Activated T-helper 1 cell treated with anti-CD3 and anti-CD28 coated beads, Interleukin-12 subunit alpha, Interleukin-12 subunit beta, Interleukin-2, Interleukin-4 antibody, amounts not matched to agents 30 ng/mL and 10 ng/mL and 1 ng/mL, durations not matched to agents 14 hours and 24 hours and 36 hours (primary cell): ENCODE measurements at regions not wholly inside any gene's neighbourhood (a gene's known extent, or its start where the extent isn't known, plus 50 kb on each side); places are given as distances from the start of the nearest gene placed in this dataset.

Source experiments
- DNase-seq: peaks from one replicate; pipeline ENCODE4 v3.0.0; 2021; ENCODE audit warnings: low spot score
- H3K27ac Mint-ChIP-seq: one replicate; pipeline ENCODE4 v1.8.0; 2021; ENCODE audit warnings: mild to moderate bottlenecking, mixed read lengths
- H3K27me3 Mint-ChIP-seq: one replicate; pipeline ENCODE4 v1.8.0; 2022; ENCODE audit warnings: mild to moderate bottlenecking, moderate library complexity, mixed read lengths; ENCODE audit not compliant: insufficient read depth
- H3K36me3 Mint-ChIP-seq: one replicate; pipeline ENCODE4 v1.8.0; 2021; ENCODE audit warnings: low read depth, mixed read lengths
- H3K4me1 Mint-ChIP-seq: one replicate; pipeline ENCODE4 v1.8.0; 2021; ENCODE audit warnings: low read depth, mixed read lengths
- H3K4me3 Mint-ChIP-seq: one replicate; pipeline ENCODE4 v1.8.0; 2021; ENCODE audit warnings: mild to moderate bottlenecking, moderate library complexity, mixed read lengths
- H3K9me3 Mint-ChIP-seq: one replicate; pipeline ENCODE4 v1.8.0; 2021; ENCODE audit warnings: mixed read lengths
- intact Hi-C: fragments of 100-400 bp; cut with micrococcal nuclease; formaldehyde crosslinking; loops from one replicate; pipeline ENCODE4 v1.15.1; 2024

GRCh38 chr5:98108497-98108896 is 665.0 kb upstream of the RGMB start:
- Mint-ChIP-seq H3K9me3 (no peaks in the 10 kb centered on the region), H3K27me3 (no peaks in the 10 kb centered on the region), H3K4me3 (no peak overlapping the region), H3K27ac (no peak overlapping the region), H3K36me3 (no peaks in the 10 kb centered on the region), H3K4me1 (no peaks in the 10 kb centered on the region)
- DNase-seq: no peak
- intact Hi-C loops: no loop called here

GRCh38 chr5:98109561-98110006 is 663.9 kb upstream of the RGMB start:
- Mint-ChIP-seq H3K27ac (no peak overlapping the region), H3K4me1 (no peaks in the 10 kb centered on the region), H3K4me3 (no peak overlapping the region), H3K9me3 (no peaks in the 10 kb centered on the region), H3K36me3 (no peaks in the 10 kb centered on the region), H3K27me3 (no peaks in the 10 kb centered on the region)
- intact Hi-C loops: no loop called here
- DNase-seq: no peak

- intact Hi-C loops: no loop called here
- H3K27me3 Mint-ChIP-seq: no peaks in the 10 kb centered on the region
- H3K4me3 Mint-ChIP-seq: no peak overlapping the region
- H3K36me3 Mint-ChIP-seq: no peaks in the 10 kb centered on the region
- no peaks in the 10 kb centered on the region for H3K9me3 Mint-ChIP-seq
- H3K4me1 Mint-ChIP-seq: no peaks in the 10 kb centered on the region
- no peak for DNase-seq
- H3K27ac Mint-ChIP-seq: no peak overlapping the region
Measured at GRCh38 chr5:98110282-98110691, 663.2 kb upstream of the RGMB start.

GRCh38 chr5:98110791-98111190 is 662.7 kb upstream of the RGMB start:
- H3K27ac Mint-ChIP-seq: no peak overlapping the region
- H3K4me1 Mint-ChIP-seq: no peaks in the 10 kb centered on the region
- no peaks in the 10 kb centered on the region for H3K36me3 Mint-ChIP-seq
- no peaks in the 10 kb centered on the region for H3K27me3 Mint-ChIP-seq
- H3K4me3 Mint-ChIP-seq: no peak overlapping the region
- intact Hi-C loops: no loop called here
- no peaks in the 10 kb centered on the region for H3K9me3 Mint-ChIP-seq
- no peak for DNase-seq

- no peak for DNase-seq
- no peaks in the 10 kb centered on the region for H3K27me3 Mint-ChIP-seq
- no peak overlapping the region for H3K4me3 Mint-ChIP-seq
- intact Hi-C loops: no loop called here
- H3K4me1 Mint-ChIP-seq: no peaks in the 10 kb centered on the region
- H3K36me3 Mint-ChIP-seq: no peaks in the 10 kb centered on the region
- no peaks in the 10 kb centered on the region for H3K9me3 Mint-ChIP-seq
- no peak overlapping the region for H3K27ac Mint-ChIP-seq
Measured at GRCh38 chr5:98111686-98112085, 661.8 kb upstream of the RGMB start.

GRCh38 chr5:98121036-98121936 is 652.2 kb upstream of the RGMB start:
- H3K27me3 Mint-ChIP-seq: peaks cover 2% of the 10 kb centered on the region
- H3K36me3 Mint-ChIP-seq: no peaks in the 10 kb centered on the region
- no peaks in the 10 kb centered on the region for H3K4me1 Mint-ChIP-seq
- H3K9me3 Mint-ChIP-seq: no peaks in the 10 kb centered on the region
- H3K4me3 Mint-ChIP-seq: no peak overlapping the region
- H3K27ac Mint-ChIP-seq: no peak overlapping the region
- intact Hi-C loops: no loop called here
- no peak for DNase-seq

- DNase-seq: no peak
- no peaks in the 10 kb centered on the region for H3K4me1 Mint-ChIP-seq
- no peak overlapping the region for H3K4me3 Mint-ChIP-seq
- no peaks in the 10 kb centered on the region for H3K36me3 Mint-ChIP-seq
- no peak overlapping the region for H3K27ac Mint-ChIP-seq
- H3K9me3 Mint-ChIP-seq: no peaks in the 10 kb centered on the region
- H3K27me3 Mint-ChIP-seq: no peaks in the 10 kb centered on the region
- intact Hi-C loops: no loop called here
Measured at GRCh38 chr5:98128271-98128670, 645.2 kb upstream of the RGMB start.

GRCh38 chr5:98128846-98129245 is 644.6 kb upstream of the RGMB start:
- Mint-ChIP-seq H3K36me3 (no peaks in the 10 kb centered on the region), H3K4me3 (no peak overlapping the region), H3K27ac (no peak overlapping the region), H3K4me1 (no peaks in the 10 kb centered on the region), H3K9me3 (no peaks in the 10 kb centered on the region), H3K27me3 (no peaks in the 10 kb centered on the region)
- no peak for DNase-seq
- intact Hi-C loops: no loop called here

- Mint-ChIP-seq H3K9me3 (no peaks in the 10 kb centered on the region), H3K4me1 (no peaks in the 10 kb centered on the region), H3K27me3 (no peaks in the 10 kb centered on the region), H3K27ac (no peak overlapping the region), H3K4me3 (no peak overlapping the region), H3K36me3 (no peaks in the 10 kb centered on the region)
- intact Hi-C loops: no loop called here
- no peak for DNase-seq
Measured at GRCh38 chr5:98130261-98131035, 643.0 kb upstream of the RGMB start.

- DNase-seq: no peak
- H3K4me1 Mint-ChIP-seq: no peaks in the 10 kb centered on the region
- no peak overlapping the region for H3K27ac Mint-ChIP-seq
- intact Hi-C loops: no loop called here
- no peak overlapping the region for H3K4me3 Mint-ChIP-seq
- no peaks in the 10 kb centered on the region for H3K36me3 Mint-ChIP-seq
- H3K27me3 Mint-ChIP-seq: no peaks in the 10 kb centered on the region
- no peaks in the 10 kb centered on the region for H3K9me3 Mint-ChIP-seq
Measured at GRCh38 chr5:98144116-98144515, 629.3 kb upstream of the RGMB start.

GRCh38 chr5:98144710-98145109 is 628.8 kb upstream of the RGMB start:
- Mint-ChIP-seq H3K4me1 (no peaks in the 10 kb centered on the region), H3K4me3 (no peak overlapping the region), H3K36me3 (no peaks in the 10 kb centered on the region), H3K27ac (no peak overlapping the region), H3K9me3 (no peaks in the 10 kb centered on the region), H3K27me3 (no peaks in the 10 kb centered on the region)
- DNase-seq: no peak
- intact Hi-C loops: no loop called here

- intact Hi-C loops: no loop called here
- H3K36me3 Mint-ChIP-seq: no peaks in the 10 kb centered on the region
- H3K4me1 Mint-ChIP-seq: no peaks in the 10 kb centered on the region
- H3K27me3 Mint-ChIP-seq: peaks cover 2% of the 10 kb centered on the region
- no peak overlapping the region for H3K4me3 Mint-ChIP-seq
- no peak overlapping the region for H3K27ac Mint-ChIP-seq
- H3K9me3 Mint-ChIP-seq: no peaks in the 10 kb centered on the region
- no peak for DNase-seq
Measured at GRCh38 chr5:98157368-98157767, 616.1 kb upstream of the RGMB start.

- H3K4me3 Mint-ChIP-seq: no peak overlapping the region
- no peaks in the 10 kb centered on the region for H3K4me1 Mint-ChIP-seq
- no peaks in the 10 kb centered on the region for H3K36me3 Mint-ChIP-seq
- DNase-seq: no peak
- intact Hi-C loops: no loop called here
- peaks cover 2% of the 10 kb centered on the region for H3K27me3 Mint-ChIP-seq
- no peaks in the 10 kb centered on the region for H3K9me3 Mint-ChIP-seq
- no peak overlapping the region for H3K27ac Mint-ChIP-seq
Measured at GRCh38 chr5:98158440-98158839, 615.0 kb upstream of the RGMB start.
